HK-2 (cell line): ENCODE measurements at regions not wholly inside any gene's neighbourhood (a gene's known extent, or its start where the extent isn't known, plus 50 kb on each side); places are given as distances from the start of the nearest gene placed in this dataset.
"Not testable (repeated sequence)": the region's sequence is repeated elsewhere in the genome, so short reads cannot be mapped to it uniquely, and the experiment has no call there.

Experiments used
- DNase-seq: peaks from one replicate; pipeline ENCODE4 v3.0.0-alpha.2; 2018; ENCODE audit not compliant: unreplicated experiment

DNA sequence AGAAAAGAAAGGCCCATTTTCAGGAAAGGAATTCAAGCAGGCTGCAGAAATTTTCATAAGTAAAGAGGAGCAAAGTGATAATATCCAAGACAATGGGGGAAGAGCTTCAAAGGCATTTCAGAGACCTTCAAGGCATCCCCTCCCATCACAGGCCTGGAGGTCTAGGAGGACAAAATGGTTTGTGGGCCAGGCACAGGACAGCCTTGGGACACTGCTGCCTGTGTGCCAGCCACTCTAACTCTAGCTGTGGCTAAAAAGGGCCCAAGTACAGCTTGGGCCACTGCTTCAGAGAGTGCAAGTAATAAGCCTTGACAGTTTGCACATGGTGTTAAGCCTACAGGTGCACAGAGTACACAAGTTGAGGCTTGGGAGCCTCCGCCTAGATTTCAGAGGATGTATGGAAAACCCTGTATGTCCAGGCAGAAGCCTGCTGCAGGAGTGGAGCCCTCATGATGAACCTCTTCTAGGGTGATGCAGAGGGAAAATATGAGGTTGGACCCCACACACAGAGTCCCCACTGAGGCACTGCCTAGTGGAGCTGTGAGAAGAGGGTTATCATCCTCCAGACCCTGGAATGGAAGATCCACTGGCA lies 51.8 kb upstream of the ZSWIM5 start:
- DNase-seq, result no peak

DNA sequence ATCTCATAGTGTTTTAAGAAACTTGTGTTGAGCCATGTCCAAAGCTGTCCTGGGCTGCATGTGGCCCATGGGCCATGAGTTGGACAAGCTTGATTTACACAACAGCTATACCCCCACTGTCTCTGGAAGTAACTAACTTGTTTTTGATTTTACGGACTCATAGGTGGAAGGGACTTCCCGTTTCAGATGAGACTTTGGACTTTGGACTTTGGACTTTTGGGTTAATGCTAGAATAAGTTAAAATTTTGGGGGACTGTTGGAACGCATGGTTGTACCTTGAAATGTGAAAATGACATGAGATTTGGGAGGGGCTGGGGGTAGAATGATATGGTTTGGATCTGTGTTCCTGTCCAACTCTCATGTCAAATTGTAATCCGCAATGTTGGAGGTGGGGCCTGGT lies 52.6 kb upstream of the ZSWIM5 start:
- no peak for DNase-seq

DNA sequence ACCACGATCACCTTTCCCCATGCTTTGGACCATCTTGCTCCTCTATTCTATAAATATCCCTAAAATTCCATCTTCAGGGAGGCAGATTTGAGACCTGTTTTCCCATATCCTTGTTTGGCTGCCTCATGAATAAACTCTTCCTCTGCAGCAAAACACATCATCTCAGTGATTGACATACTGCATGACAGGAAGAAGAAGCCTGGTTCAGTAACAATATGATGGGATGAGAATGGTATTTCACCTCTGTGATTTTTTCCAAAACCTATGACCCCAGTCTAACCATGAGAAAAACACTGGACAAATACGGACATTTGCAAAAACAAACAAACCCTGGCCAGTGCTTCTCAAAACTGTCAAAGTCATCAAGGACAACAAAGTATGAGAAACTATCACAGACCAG lies 53.8 kb upstream of the ZSWIM5 start:
- DNase-seq, result no peak

DNA sequence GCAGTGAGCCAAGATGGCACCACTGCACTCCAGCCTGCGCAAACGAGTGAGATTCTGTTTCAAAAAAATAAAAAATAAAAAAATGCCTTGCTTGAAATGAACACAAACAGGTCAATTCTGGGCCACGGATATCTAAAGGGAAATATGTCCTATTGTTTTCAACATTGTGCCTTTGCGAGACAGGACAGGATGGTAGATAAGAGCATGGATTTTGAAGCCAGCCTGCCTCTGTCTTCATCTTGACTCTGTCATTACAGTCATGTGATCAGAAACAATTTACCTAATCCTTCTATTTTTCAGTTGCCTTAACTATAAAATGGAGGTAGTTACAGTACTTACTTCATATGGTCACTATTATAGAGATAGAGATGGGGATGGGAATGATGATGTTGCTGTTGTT lies 56.7 kb upstream of the ZSWIM5 start:
- no peak for DNase-seq

DNA sequence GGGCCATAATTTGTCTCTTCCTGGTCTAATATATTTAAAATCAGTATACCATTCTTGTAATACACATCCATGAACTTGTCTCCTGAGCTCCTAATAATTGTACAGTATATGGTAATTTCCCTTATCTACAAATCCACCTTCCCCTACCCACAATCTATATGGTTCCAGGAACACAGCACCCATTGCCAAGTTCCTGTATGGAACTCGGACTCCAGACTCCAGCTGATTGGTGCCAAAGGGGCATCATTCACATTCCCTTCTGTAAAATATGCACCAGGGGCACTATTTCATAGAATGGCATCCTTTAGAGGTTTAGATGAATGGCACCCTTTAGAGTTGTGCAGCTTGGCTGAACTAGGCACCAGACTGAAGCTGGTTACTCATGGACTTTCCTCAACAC lies 58.8 kb upstream of the ZSWIM5 start:
- no peak for DNase-seq

DNA sequence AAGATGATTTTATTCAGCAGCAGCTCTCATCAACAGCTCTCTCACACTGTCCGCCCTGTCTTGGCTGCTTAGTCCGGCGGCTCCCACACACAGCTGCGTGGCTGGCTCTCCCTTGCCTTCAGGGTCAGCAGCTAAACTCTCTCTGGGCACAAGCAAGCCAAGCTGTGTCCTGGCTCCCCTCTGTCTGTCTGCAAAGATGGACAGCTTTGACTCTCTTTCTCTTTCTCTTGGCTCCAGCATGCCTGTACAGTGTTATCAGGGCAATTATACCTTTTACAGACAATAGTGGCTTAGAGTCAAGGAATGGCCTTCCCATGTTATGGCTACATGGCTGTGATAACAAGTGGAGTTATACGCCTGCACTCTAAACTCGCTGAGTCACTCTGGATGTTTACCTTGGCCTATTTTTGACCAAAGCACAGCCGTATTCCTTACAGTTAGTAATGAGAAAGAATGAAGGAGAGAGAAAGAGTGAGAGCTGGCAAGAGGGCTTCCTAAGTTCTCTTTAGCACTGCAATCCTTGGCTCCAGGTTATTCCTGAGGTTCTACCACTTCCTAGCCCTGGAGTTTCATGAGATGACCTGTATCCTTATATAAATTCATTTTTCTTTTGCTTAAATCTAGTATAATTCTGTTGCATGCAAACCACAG lies 59.9 kb upstream of the ZSWIM5 start:
- DNase-seq, result peak; percentile 1

DNA sequence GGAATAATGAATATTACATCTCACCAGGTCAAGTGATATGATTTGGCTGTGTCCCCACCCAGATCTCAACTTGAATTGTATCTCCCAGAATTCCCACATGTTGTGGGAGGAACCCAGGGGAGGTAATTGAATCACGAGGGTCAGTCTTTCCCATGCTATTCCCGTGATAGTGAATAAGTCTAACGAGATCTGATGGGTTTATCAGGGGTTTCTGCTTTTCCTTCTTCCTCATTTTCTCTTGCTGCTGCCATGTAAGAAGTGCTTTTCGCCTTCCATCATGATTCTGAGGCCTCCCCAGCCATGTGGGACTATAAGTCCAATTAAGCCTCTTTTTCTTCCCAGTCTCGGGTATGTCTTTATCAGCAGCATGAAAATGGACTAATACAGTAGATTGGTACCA lies 58.4 kb upstream of the HPDL start:
- DNase-seq, result not testable (repeated sequence)

DNA sequence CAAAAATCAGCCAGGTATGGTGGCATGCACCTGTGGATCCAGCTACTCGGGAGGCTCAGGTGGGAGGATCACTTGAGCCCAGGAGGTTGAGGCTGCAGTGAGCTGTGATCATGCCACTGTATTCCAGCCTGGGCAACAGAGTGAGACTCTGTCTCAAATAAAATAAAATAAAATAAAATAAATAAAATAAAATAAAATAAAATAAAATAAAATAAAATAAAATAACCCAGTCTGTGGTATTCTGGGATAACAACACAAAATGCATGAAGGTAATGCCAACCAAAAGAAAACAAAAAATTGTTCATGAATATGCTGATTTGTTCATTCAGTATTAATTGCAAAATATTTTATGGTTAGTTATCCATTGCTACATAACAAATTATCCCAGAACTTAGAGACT lies 54.4 kb upstream of the HPDL start:
- DNase-seq, result not testable (repeated sequence)

DNA sequence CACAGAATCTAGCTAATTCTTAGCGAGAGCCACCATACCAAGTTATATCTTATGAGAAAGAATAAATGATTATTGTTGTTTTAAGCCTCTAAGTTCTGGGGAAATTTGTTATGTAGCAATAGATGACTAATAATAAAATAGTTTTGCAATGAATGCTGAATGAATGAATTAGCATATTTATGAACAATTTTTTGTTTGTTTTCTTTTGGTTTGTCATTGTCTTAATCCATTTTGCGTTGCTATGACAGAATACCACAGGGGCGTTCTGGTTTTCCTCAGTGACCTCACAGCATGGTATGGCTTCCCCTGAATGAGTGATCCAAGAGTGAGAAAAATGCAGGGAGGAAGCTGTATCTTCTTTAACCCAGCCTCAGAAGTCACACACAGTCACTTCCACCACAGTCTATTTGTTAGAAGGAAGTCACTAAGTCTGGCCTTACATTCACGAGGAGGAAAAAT lies 53.8 kb upstream of the HPDL start:
- DNase-seq, result no peak

DNA sequence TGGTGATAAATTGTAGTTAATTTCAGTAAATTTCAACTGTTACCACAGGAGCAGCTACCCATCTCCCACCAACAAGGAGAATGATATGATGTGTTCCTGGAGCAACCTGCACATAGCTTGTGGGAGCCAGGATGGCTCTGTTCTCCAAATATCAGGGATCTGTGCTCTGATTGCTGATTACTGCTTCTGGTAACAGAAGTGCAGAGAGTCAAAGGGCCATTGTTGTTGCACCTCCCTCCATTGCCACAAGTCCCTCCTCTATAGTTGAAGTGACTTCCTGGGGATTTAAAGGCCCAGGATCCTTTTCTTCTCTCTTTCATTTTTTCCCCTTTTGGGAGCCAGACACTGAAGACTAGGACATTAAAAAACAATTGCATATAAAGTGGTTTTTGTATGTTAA lies 51.6 kb upstream of the HPDL start:
- no peak for DNase-seq
